ENCODE measurements at regions not wholly inside any gene's neighbourhood (a gene's known extent, or its start where the extent isn't known, plus 50 kb on each side); places are given as distances from the start of the nearest gene placed in this dataset.

DNA sequence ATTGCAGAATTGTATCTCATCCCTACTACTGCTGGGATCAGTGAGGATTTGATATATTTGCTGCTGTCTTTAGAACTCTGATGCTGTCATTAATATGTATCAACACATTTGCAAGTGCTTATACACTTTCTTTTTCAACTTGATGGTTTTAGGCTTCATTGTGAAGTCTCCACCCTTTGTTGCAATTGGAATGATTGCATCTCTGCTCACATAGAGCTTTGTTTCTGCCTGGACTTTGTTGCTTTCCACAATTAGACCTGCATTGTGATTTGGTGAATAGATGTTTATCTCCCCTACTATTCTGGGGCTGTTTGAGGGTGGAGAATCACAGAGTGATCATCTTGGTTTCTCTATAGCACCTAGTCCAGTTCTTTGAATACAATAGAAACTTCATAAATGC lies 666.7 kb downstream of the EPM2A start:
- CTCF ChIA-PET, result no interaction called here
- intact Hi-C loops (cut with micrococcal nuclease), result no loop called here
- Mint-ChIP-seq H3K27ac (no peak overlapping the region), H3K36me3 (no peaks in the 10 kb centered on the region), H3K4me1 (ENCODE audit: low read depth) (no peaks in the 10 kb centered on the region), H3K4me3 (no peak overlapping the region), H3K27me3 (peaks cover 6% of the 10 kb centered on the region), H3K9me3 (no peaks in the 10 kb centered on the region)
- POLR2A ChIA-PET, result no interaction called here
- no peak for DNase-seq

- Mint-ChIP-seq H3K27ac (no peak overlapping the region), H3K36me3 (no peaks in the 10 kb centered on the region), H3K4me3 (no peak overlapping the region), H3K27me3 (peaks cover 7% of the 10 kb centered on the region), H3K4me1 (ENCODE audit: low read depth) (no peaks in the 10 kb centered on the region), H3K9me3 (no peaks in the 10 kb centered on the region)
- ChIA-PET POLR2A (no interaction called here), CTCF (no interaction called here)
- intact Hi-C loops (cut with micrococcal nuclease), result no loop called here
- no peak for DNase-seq
Observed at GRCh38 chr6:145069966-145070365, 665.4 kb downstream of the EPM2A start.

- POLR2A ChIA-PET, result no interaction called here
- H3K4me3 Mint-ChIP-seq, result no peak overlapping the region
- CTCF ChIA-PET, result no interaction called here
- no peak for DNase-seq
- intact Hi-C loops (cut with micrococcal nuclease), result no loop called here
- no peaks in the 10 kb centered on the region for H3K4me1 Mint-ChIP-seq (ENCODE audit: low read depth)
- no peaks in the 10 kb centered on the region for H3K36me3 Mint-ChIP-seq
- peaks cover 7% of the 10 kb centered on the region for H3K27me3 Mint-ChIP-seq
- no peak overlapping the region for H3K27ac Mint-ChIP-seq
- no peaks in the 10 kb centered on the region for H3K9me3 Mint-ChIP-seq
Observed at GRCh38 chr6:145070791-145071190, 664.5 kb downstream of the EPM2A start.

DNA sequence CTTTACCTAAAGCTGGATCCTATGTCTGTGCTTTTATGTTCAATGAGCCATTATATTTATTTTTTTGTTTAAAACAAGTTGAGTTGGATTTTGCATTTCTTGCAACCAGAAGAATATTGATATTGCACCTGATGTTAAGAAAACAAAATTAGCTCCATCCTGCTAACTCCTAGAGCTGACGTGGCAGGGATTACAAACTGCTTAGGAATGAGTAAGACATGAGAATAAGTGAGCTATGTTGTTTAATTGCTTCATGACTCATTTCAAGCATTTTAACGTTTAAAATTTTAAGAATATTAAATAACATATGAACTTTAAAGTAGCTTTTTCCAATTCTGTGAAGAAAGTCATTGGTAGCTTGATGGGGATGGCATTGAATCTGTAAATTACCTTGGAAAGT lies 663.5 kb downstream of the EPM2A start:
- Mint-ChIP-seq H3K36me3 (no peaks in the 10 kb centered on the region), H3K9me3 (no peaks in the 10 kb centered on the region), H3K4me3 (no peak overlapping the region), H3K27me3 (peaks cover 7% of the 10 kb centered on the region), H3K4me1 (ENCODE audit: low read depth) (no peaks in the 10 kb centered on the region), H3K27ac (no peak overlapping the region)
- intact Hi-C loops (cut with micrococcal nuclease), result no loop called here
- CTCF ChIA-PET, result no interaction called here
- DNase-seq, result no peak
- POLR2A ChIA-PET, result no interaction called here

DNA sequence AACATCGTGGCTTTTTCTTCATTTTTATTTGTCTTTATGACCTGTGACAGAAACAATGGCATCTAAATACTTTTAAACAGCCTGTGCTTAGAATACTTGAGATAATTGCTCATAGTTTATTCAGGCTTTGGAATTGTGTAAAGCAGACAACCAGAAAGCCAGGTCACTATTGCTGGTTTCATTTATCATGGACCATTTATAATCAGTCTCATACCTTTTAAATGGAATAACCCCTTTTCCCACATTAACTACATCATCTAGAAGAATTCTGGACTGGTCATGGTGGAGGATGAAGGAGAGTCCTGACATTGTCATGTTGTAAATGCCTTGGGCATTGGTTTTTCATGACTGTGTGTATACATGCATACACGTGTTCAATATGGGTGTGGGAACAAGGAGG lies 661.5 kb downstream of the EPM2A start:
- intact Hi-C loops (cut with micrococcal nuclease), result no loop called here
- H3K27me3 Mint-ChIP-seq, result peaks cover 2% of the 10 kb centered on the region
- ChIA-PET CTCF (no interaction called here), POLR2A (no interaction called here)
- H3K4me1 Mint-ChIP-seq (ENCODE audit: low read depth), result no peaks in the 10 kb centered on the region
- no peaks in the 10 kb centered on the region for H3K36me3 Mint-ChIP-seq
- no peak for DNase-seq
- no peaks in the 10 kb centered on the region for H3K9me3 Mint-ChIP-seq
- H3K27ac Mint-ChIP-seq, result no peak overlapping the region
- no peak overlapping the region for H3K4me3 Mint-ChIP-seq

DNA sequence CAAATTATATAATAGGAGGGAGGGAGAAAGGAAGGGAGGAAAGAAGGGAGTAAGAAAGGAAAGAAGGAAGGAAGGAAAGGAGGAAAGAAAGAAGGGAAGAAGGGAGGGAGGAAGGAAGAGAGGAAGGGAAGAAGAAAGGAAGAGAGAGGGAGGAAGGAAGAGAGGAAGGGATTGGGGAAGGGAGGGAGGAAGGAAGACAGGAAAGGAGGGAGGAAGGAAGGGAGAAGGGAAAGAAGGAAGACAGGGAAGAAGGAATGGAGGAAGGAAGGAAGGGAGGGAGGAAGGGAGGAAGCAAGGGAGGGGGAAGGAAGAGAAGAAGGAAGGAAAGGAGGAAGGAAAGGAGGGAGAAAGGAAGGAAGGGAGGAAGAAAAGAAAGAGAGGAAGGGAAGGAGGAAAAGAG lies 660.5 kb downstream of the EPM2A start:
- H3K4me1 Mint-ChIP-seq (ENCODE audit: low read depth), result no peaks in the 10 kb centered on the region
- intact Hi-C loops (cut with micrococcal nuclease), result no loop called here
- H3K4me3 Mint-ChIP-seq, result no peak overlapping the region
- ChIA-PET CTCF (no interaction called here), POLR2A (no interaction called here)
- no peaks in the 10 kb centered on the region for H3K36me3 Mint-ChIP-seq
- peaks cover 2% of the 10 kb centered on the region for H3K27me3 Mint-ChIP-seq
- H3K9me3 Mint-ChIP-seq, result no peaks in the 10 kb centered on the region
- H3K27ac Mint-ChIP-seq, result no peak overlapping the region
- DNase-seq, result no peak

DNA sequence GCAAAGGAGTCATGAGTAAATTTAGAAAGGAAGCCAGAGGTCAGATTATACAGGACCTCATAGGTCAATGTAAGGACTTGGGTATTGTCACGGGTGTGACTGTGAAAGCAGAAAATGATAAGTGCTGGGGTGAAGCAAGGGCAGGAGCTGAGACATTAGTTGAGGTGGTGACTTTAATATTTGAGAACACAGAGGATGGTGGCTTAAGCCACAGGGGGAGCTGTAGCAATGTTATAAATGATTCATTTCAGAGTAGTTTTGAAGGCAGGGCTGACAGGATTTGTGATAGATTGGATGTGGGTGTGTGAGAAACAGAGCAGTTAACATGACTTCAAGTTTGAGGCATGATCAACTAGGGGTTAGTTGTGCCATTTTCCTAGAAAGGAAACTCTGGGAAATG lies 659.9 kb downstream of the EPM2A start:
- CTCF ChIA-PET, result no interaction called here
- Mint-ChIP-seq H3K27ac (no peak overlapping the region), H3K27me3 (peaks cover 2% of the 10 kb centered on the region), H3K4me1 (ENCODE audit: low read depth) (no peaks in the 10 kb centered on the region), H3K4me3 (no peak overlapping the region), H3K9me3 (no peaks in the 10 kb centered on the region), H3K36me3 (no peaks in the 10 kb centered on the region)
- POLR2A ChIA-PET, result no interaction called here
- intact Hi-C loops (cut with micrococcal nuclease), result no loop called here
- DNase-seq, result no peak

GRCh38 chr6:145076115-145076841 lies 659.0 kb downstream of the EPM2A start:
- POLR2A ChIA-PET, result no interaction called here

GRCh38 chr6:145077382-145077781 lies 657.9 kb downstream of the EPM2A start:
- Mint-ChIP-seq H3K4me1 (ENCODE audit: low read depth) (no peaks in the 10 kb centered on the region), H3K27me3 (peaks cover 1% of the 10 kb centered on the region), H3K36me3 (no peaks in the 10 kb centered on the region), H3K4me3 (no peak overlapping the region), H3K9me3 (no peaks in the 10 kb centered on the region), H3K27ac (no peak overlapping the region)
- intact Hi-C loops (cut with micrococcal nuclease), result no loop called here
- CTCF ChIA-PET, result no interaction called here
- no peak for DNase-seq
- POLR2A ChIA-PET, result no interaction called here

More at GRCh38 chr6:145076115-145076841, 659.0 kb downstream of the EPM2A start:
- intact Hi-C loops (cut with micrococcal nuclease), result no loop called here
- Mint-ChIP-seq H3K27me3 (peaks cover 2% of the 10 kb centered on the region), H3K9me3 (no peaks in the 10 kb centered on the region), H3K27ac (no peak overlapping the region), H3K4me3 (no peak overlapping the region), H3K4me1 (ENCODE audit: low read depth) (no peaks in the 10 kb centered on the region), H3K36me3 (no peaks in the 10 kb centered on the region)
- DNase-seq, result no peak
- CTCF ChIA-PET, result no interaction called here

DNA sequence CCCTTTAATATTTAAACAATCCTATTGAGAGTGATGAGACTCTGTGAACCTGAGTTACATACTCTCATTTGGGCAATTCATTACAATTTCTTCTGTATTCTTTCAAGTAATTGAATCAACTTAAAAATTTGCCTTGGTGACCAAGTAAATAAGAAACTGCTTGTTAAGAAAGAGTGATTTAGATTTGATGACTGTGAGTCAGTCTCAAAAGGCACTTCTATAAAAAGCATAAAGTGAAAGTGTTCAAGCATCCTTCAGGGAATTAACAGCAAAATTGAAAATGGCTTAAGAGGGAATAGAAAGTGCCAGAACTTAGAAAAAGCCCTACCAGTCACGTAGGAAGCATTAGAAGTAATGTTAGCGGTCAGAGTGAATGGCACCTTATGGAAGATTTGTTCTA lies 654.7 kb downstream of the EPM2A start:
- intact Hi-C loops (cut with micrococcal nuclease), result no loop called here
- Mint-ChIP-seq H3K27me3 (no peaks in the 10 kb centered on the region), H3K36me3 (no peaks in the 10 kb centered on the region), H3K9me3 (no peaks in the 10 kb centered on the region), H3K4me3 (no peak overlapping the region), H3K4me1 (ENCODE audit: low read depth) (no peaks in the 10 kb centered on the region), H3K27ac (no peak overlapping the region)
- ChIA-PET POLR2A (no interaction called here), CTCF (no interaction called here)
- no peak for DNase-seq

DNA sequence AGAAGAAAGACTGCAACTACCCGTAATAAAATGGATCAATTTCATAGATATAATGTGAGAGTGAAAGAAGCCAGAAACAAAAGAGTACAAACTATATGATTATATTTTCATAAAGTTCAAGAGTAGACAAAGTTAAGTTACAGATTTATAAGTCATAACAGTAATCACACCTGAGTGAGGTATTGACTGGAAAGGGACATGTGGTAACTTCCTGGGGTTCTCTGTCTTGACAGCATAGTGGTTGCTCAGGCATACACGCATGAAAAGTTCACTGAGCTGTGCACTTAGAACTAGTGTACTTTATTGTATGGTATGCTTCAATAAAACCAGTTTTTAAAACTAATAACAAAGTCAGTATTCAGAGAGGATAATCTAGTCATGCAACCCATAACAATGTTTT lies 653.6 kb downstream of the EPM2A start:
- POLR2A ChIA-PET, result no interaction called here
- Mint-ChIP-seq H3K4me3 (no peak overlapping the region), H3K4me1 (ENCODE audit: low read depth) (no peaks in the 10 kb centered on the region), H3K36me3 (no peaks in the 10 kb centered on the region), H3K27me3 (no peaks in the 10 kb centered on the region), H3K27ac (no peak overlapping the region), H3K9me3 (no peaks in the 10 kb centered on the region)
- DNase-seq, result no peak
- CTCF ChIA-PET, result no interaction called here
- intact Hi-C loops (cut with micrococcal nuclease), result no loop called here

GRCh38 chr6:145082359-145082758 lies 653.0 kb downstream of the EPM2A start:
- intact Hi-C loops (cut with micrococcal nuclease), result no loop called here
- Mint-ChIP-seq H3K4me1 (ENCODE audit: low read depth) (no peaks in the 10 kb centered on the region), H3K27ac (no peak overlapping the region), H3K36me3 (no peaks in the 10 kb centered on the region), H3K4me3 (no peak overlapping the region), H3K27me3 (no peaks in the 10 kb centered on the region), H3K9me3 (no peaks in the 10 kb centered on the region)
- no peak for DNase-seq
- POLR2A ChIA-PET, result no interaction called here
- CTCF ChIA-PET, result no interaction called here

DNA sequence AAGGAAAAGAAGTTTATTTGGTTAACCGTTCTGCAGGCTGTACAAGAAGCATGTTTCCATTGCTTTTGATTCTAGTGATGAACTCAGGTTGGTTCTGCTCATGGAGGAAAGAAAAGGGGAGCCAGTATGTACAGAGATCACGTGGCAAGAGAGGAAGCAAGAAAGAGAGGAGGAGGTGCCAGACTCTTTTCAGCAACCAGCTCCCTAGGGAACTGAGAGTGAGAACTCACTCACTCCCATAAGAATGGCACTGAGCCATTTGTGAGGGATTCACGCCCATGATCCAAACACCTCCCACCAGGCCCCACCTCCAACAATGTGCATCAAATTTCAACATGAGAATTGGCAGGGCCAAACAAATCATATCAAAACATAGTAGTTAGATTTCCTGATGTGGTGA lies 649.1 kb downstream of the EPM2A start:
- intact Hi-C loops (cut with micrococcal nuclease), result no loop called here
- no peaks in the 10 kb centered on the region for H3K36me3 Mint-ChIP-seq
- H3K27ac Mint-ChIP-seq, result no peak overlapping the region
- H3K9me3 Mint-ChIP-seq, result no peaks in the 10 kb centered on the region
- CTCF ChIA-PET, result no interaction called here
- DNase-seq, result no peak
- H3K27me3 Mint-ChIP-seq, result peaks cover 2% of the 10 kb centered on the region
- POLR2A ChIA-PET, result no interaction called here
- no peak overlapping the region for H3K4me3 Mint-ChIP-seq
- H3K4me1 Mint-ChIP-seq (ENCODE audit: low read depth), result no peaks in the 10 kb centered on the region

GRCh38 chr6:145087034-145087433 lies 648.3 kb downstream of the EPM2A start:
- no peaks in the 10 kb centered on the region for H3K4me1 Mint-ChIP-seq (ENCODE audit: low read depth)
- no peak overlapping the region for H3K4me3 Mint-ChIP-seq
- POLR2A ChIA-PET, result no interaction called here
- no peak overlapping the region for H3K27ac Mint-ChIP-seq
- DNase-seq, result no peak
- H3K9me3 Mint-ChIP-seq, result no peaks in the 10 kb centered on the region
- intact Hi-C loops (cut with micrococcal nuclease), result no loop called here
- H3K36me3 Mint-ChIP-seq, result no peaks in the 10 kb centered on the region
- H3K27me3 Mint-ChIP-seq, result peaks cover 2% of the 10 kb centered on the region
- CTCF ChIA-PET, result interaction anchor here (0.6 kb wide), 1 partner anchor 243 kb away, joined by 3 read pairs; no protein-coding TSS in a partner anchor

All from activated CD4-positive, alpha-beta memory T cell treated with anti-CD3 and anti-CD28 coated beads for 36 hours (primary cell).